Fibroblast of peridontal ligament (primary cell): ENCODE measurements at regions not wholly inside any gene's neighbourhood (a gene's known extent, or its start where the extent isn't known, plus 50 kb on each side); places are given as distances from the start of the nearest gene placed in this dataset.
A peak's percentile ranks its signal among the peaks of the same experiment; 100 is the strongest.

Experiments
- DNase-seq: peaks from one replicate; pipeline ENCODE4 v3.0.0-alpha.2; 2010; ENCODE audit errors: extremely low read depth

DNA sequence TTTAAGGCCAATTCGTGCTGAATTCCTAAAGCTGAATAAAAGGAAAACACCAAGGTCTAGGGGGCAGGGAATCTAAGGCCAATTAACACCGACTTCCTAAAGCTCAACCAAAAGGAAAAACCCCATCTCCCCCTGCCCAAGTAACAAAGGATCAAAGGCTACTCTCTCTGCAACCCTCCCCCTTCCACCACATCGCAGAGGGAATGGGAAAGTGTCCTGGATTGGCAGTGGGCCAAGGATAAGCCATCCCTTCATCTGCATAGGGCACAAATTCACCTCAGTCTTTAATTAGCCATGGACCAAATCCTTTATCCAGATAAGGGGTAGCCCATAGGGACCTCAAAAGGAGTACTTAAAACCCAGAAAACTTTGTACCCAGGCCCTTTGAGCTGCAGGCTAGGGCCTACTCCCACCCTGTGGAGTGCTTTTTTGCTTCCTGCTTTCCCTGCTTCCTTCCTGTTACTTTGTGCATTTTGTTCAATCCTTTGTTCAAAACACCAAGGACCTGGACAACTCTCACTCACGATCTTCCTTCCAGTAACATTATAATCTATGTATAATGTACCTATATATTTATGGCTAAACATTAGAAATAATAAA, 2119.8 kb upstream of the CELF4 start:
- DNase-seq, result no peak

DNA sequence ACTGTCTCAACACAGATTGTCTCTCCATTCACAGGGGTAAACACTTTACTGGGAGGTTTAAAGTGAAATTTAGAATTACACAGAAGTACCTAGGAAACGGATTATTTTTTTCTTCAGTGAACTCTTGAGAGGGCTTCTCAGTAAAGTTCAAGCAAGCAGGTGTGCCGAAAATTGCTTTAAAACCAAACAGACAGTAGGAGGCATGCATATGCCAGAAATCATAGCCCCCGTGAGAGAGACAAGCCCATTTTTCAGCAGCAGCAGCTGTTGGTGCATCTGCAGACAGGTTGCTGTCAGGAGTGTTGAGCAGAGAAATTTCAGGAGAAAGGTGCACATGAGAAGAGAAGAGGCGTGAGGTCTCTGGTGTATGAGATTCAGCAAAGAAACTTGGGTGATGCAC, 2115.5 kb upstream of the CELF4 start:
- no peak for DNase-seq

DNA sequence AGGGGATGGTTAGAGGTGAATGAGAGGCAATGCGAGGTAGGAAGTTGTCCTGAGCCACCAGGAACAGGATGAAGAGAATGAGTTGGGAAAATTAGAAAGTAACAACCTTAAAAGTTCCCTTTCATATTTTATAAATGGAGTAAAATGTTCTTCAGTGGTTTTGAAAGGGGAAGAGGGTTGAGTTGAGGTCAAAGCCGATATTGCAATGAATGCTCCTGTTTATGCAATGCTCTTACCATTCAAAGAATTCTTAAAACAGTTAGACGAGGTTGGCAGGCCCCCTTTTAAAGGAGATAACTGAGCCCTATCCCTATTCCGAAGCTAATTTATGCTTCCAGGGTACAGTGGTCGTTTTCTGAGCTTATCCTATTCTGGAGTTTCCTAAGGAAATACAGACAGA, 2110.3 kb upstream of the CELF4 start:
- DNase-seq, result peak; percentile 41

DNA sequence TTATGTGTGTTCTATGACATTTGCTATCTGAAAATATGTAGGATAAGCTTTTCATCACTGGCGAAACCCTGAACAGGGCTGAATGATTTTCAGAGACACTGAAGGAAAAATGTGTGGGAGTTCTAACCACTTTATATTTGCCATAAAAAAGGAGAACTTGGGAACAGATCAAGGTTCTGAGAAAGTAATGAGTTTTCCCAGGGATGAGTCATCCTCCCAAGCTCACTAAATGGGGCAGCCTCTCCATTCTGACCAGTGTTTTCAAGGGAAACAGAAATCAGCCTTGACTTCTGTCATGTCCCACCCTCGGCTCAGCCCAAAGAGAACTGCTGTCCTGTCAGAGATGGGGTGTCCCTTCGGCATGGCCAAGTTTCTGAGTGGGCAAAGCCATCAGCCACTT, 2109.8 kb upstream of the CELF4 start:
- DNase-seq, result peak; percentile 61

DNA sequence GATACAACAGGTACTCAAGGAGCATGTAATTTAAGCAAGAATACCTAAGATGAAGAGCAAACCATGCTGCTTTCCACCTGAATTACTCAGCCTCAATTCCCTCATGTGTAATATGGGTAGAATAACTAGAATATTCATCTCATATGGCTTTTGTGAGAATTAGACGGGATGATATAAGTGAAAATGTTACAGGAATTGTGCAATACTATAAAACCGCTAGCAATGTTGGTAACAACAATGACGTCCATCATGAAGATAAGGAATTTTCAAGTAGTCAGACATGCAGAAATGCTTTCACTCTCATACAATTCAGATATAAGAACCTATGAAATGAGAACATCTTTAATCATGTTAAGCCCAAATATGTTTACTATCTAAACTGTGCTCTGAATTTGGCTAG, 2106.6 kb upstream of the CELF4 start:
- no peak for DNase-seq

DNA sequence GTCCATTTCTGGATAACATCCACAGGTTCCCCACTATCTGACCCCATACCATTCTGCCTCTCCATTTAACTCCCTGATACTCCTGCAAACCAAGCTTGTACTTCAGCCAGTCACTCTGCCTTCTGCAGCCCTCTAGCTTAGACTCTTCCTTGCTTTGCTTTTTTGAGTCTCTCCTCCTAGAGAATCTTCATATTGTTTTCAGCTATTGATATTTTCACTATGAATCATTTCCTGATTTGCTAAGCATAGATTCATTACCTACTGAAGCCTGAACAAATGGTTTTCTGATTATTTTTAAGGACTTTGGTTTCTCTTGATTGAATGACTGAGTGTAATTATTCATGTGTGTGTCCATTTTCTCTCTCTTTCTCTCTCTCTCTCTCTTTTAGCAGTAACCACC, 2102.3 kb upstream of the CELF4 start:
- DNase-seq, result peak; percentile 8

DNA sequence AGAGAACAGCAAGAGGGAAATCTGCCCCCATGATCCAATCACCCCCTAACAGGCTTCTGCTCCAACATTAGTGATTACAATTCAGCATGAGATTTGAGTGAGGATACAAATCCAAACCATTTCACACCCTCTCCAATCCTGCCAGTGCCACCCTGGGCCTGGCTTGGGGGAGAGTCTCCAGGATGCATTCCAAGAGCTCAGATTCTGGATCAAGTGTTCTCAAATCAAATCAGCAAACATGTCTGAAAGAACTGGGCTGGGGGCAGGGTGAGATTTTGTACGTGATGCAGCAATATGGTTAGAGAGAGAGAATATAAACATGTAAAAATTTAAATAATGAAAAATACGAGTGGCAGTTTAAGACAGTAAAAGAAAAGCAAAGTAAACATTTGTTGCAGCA, 2100.9 kb upstream of the CELF4 start:
- DNase-seq, result no peak

DNA sequence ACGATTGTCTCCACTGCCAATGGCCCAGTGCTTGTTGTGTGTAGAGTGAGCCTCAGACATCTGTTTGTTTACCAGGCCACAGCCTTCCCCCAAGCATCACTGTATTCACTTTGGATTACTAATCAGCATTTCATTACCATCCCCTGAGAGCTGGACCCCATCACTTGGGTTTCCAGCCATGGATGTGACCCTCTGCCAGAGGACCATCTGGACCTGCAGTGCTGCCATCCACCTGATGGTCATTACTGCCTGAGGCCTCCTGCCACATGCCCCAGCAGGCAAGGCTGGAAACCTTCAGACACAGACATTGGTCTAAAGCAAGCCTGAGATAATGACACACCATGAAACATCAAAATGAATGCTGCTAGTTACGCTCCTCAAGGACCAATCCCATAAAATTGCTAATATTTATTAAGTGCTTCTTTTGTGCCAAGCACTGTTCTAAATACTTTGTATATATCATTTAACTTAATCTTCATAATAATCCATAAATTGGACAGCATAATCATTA, 2096.3 kb upstream of the CELF4 start:
- DNase-seq, result no peak

DNA sequence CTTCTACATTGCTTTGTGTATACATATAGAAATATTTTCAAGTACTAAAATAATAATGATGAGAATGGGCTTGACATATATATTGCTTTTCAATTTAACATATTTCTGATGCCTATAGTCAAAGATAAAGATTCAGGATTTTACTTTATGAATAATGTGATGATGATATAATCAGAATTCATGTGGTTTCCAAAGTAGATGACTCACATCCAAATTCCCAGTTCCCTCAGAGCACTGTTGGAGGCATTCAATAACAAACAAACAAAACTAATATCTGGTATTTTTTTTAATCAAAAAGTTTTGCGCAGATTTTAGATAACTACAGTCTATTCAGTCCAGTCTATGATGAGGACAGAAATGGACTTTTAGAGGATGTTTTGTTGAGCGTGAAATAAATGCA, 2094.5 kb upstream of the CELF4 start:
- DNase-seq, result peak; percentile 35

DNA sequence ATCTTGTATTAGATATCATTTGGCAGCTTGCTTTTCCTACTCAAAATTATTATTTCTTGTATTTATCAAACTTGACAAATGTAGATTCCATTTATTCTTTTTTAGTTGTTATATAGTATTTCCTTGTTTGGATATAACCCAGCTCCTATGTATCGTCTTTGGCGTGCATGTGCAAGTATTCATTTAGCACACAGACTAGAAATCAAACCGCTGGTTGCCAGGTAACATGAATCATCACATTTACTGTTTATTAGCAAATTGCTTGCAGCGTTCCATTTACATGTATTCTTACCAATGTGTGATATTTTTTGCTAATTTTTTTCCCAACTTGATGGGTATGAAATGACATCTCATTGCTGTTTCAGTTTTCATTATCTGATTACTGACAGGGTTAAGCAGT, 2089.7 kb upstream of the CELF4 start:
- DNase-seq, result no peak

DNA sequence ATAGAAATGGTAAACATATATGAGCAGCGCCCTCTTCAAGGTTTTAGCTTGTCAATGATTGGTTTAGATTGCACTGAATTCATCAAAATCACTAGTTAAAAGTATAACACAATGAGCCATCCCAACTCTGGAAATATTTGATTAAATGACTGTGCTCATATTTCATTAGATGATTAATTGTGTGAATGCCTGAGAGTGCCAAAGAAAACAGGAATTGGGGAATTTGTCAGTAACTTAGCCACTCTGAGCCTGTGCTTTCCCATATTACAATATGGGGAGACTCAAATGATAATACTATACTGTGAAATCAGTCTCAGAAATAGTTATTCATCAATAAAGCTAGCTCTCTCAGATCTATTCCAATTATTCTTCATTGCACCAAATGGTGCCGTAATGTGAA, 2087.6 kb upstream of the CELF4 start:
- DNase-seq, result no peak

DNA sequence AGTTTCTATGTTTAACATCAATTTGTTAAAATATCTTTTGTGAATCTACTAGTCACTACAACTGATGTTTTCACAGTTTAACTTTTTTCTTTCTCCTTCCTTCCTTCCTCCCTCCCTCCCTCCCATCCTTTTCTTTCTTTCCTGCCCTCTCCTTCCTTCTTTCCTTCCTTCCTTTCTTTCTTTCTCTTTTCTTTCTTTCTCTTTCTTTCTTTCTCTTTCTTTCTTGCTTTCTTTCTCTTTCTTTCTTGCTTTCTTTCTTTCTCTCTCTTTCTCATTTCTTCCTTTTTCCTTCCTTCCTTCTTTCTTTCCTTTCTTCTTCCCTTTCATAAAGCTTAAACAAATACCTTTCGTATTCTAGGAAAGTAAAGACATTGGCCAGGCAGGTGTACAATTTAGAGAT, 2083.0 kb upstream of the CELF4 start:
- DNase-seq, result no peak

DNA sequence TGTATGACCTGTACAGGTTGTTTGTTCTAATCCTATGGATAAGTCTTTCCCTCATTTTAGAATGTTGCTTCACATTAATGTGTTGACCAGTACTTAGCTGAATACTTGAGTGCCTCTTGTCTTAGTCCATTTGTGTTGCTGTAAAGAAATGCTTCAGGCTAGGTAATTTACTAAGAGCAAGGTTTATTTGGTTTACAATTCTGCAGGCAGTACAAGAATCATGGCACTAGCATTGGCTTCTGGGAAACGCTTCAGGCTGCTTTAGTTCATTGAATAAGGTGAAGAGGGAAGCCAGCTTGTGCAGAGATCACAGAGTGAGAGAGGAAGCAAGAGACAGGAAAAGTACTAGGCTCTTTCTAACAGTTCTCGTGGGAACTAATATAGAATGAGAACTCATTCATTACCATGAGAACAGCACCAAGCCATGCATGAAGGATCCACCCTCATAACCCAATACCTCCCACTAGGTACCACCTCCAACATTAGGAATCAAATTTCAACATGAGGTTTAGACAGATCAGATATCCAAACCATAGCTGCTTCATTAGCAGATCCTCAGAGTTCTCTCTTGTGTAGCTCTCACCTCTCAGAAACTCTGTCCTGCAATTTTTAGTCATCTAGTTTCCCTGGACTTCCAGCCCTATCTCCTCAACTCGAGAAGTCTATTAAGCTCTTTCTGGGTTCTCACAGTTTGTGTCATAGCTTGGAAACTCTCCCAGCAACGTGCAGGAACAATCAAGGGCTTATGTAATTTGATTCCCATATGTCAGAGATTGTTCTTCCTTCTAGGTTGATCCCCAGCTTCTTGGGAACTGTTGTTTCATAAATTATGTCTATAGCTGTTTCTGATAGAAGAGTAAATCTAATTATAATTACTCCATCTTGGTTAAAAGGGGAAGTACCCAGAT, 2082.3 kb upstream of the CELF4 start:
- peak; percentile 89 for DNase-seq

DNA sequence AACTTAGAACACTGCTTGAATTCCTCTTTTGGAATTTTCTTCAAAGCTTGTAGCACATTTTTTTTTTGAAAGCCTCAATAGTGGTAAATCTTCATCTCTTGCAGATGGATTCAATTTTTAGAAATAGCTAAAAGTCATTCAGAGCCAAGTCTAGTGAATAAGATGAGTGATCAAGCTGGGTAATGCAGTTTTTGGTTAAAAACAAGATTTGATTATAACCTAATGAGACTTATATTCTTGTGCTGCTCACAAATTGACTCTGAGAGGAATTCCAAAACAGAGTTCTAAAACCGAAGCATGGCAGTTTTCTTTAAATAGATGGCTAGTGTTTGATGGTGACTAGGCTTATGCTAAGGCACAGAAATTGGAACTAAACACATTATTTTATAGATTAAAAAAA, 2072.6 kb upstream of the CELF4 start:
- peak; percentile 27 for DNase-seq

DNA sequence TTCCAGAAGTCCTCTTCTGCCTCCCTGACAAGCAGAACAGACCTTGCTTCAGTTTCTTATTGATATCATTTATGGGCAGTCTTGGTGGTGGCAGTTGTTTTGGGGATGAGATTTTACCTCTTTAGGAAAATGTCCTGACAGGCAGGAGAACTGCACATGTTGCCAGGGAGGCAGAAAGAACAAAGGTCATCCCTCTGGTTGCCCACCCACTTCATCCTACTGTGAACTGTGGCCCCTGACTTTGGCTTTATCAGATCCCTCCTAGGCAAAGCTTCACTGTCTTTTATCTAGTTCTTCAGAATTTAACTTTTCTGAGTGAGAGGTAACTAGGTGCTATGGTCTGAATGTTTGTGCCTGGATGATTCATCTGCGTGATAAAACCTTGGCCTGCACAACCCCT, 2071.3 kb upstream of the CELF4 start:
- DNase-seq, result no peak

DNA sequence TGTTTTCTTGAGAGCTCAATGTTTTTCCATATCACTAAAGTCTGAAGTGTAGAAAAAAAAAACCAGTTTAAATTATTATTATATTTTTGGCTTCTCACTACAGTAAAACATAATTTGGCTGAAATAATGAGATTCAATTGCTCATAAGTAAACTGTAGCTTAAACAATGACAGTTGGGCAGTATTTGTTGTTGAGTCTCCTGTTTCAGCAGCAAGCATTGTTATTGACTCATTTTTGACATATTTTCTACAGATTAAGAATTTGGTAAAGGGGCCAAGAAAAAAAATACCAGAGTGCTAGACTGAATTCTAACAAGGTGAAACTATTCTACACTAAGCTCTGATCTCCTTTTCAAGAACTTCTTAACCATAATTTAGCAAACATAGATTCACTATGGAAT, 2070.4 kb upstream of the CELF4 start:
- DNase-seq, result no peak

DNA sequence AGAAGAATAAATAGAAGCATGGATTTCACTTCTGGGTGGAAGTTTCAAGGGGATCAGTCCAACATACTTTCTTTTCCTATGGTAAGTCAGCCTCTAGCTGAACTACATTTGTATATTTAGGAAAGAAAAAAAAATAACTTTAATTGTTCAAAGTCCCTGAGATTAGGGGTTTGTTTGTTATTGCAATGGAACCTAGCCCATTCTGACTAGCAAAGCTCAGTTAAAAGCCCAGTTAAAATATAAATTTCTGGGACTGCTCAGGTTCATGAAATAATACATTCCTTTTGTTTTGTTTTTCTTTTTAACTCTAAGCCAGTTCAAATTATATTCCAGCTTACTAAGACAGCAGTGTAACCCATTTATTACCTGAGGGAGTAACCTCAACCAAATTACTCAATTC, 2069.6 kb upstream of the CELF4 start:
- DNase-seq, result no peak

DNA sequence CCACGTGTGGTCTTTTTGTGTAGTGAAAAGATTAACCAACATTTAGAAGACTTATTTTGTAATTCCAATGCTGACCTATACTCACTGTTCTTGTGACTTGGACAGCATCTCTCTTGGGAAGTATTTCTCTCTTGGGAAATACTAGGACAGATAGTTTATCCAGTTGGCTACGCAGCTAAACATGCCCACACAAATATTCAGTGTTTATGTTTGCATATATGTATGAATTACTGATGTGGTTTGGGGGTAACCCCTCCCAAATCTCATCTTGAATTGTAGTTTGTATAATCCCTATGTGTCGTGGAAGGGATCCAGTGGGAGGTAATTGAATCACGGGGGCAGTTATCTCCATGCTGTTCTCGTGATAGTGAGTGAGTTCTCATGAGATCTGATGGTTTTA, 2062.3 kb upstream of the CELF4 start:
- DNase-seq, result no peak

DNA sequence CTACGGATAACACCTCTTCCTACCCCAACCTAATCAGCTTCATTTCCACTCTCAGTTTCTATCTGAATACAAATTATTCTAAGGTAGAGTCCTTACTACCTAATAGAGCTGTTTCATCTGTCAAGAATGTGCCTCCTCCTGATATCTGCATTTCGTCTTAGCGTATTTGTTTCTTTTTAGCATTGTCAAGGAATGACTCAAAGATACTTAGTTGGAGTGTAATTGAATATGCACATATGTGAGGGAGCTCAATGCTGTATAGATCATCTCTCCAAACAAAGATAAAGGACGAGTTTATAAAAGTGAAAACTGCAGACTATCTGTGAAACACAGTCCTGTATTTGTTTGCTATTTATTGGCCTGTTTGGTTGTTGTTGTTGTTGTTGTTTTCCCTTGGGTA, 2059.4 kb upstream of the CELF4 start:
- DNase-seq, result peak; percentile 26

DNA sequence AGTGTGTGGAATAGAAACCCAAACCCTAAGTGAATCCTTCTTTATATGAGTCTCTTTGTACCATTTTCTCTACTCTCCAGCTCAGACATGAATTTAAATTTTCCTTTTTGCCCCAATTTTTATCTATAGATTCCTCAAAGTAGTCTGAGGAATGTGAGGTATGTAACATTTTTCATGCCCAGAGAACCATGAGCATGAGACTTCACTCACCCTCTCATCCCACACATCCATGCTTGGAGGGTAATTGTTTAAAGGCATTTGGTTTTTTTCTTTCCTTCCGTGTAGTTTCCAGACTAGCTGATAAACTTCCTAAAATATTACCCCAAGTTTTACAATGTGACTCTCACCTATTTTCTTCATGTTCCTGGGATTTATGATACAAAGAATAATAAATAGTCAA, 2056.8 kb upstream of the CELF4 start:
- no peak for DNase-seq

DNA sequence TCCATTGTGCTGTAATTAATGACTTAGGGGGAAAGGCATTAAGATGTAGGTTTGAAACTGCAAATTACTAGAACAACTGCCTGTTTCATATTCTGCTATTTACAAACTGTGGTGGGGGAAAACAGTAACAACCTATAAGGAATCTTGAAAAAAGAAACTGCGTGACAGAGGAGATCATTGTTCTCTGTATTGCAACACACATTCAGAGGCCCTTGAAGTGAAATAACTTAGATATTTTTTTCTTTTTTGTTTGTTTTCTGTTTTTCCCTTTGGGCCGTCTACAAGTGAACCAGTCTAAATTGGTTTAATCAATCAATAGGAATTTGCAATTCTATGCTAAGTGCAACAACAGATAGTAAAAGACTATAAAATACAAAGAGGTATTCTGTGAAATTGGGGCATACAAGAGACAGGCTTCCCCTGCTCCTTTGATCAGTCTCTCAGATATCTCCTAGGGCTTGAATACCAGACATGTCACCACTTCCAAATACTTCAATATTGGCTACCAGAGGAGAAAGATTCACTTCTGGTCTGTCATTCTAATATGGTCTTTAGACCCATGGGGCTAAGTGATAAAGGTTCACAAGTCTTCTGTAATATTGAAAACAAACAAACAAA, 2055.1 kb upstream of the CELF4 start:
- DNase-seq, result no peak

DNA sequence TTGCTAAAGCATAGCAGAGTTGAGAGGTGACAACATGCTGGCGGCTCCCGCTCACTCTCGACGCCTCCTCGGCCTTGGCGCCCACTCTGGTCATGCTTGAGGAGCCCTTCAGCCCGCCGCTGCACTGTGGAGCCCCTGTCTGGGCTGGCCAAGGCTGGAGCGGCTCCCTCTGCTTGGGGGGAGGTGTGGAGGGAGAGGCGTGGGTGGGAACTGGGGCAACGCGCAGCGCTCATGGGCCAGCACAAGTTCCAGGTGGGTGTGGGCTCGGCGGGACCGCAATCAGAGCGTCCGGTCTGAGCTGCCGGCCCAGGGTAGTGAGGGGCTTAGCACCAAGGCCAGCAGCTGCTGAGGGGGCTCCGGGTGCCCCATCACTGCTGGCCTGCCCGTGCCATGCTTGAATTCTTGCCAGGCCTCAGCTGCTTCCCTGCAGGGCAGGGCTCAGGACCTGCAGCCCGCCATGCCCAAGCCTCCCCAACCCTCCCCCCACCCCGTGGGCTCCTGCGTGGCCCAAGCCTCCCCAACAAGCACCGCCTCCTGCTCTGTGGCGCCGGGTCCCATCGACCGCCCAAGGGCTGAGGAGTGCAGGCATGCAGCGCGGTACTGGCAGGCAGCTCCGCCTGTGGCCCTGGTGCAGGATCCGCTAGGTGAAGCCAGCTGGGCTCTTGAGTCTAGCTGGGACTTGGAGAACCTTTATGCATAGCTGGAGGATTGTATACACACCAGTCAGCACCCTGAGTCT, 2052.8 kb upstream of the CELF4 start:
- DNase-seq, result no peak
